Right lobe of liver (tissue), 4 donors: ENCODE measurements at regions not wholly inside any gene's neighbourhood (a gene's known extent, or its start where the extent isn't known, plus 50 kb on each side); places are given as distances from the start of the nearest gene placed in this dataset.

Experiments
- POLR2A ChIP-seq: fragments of 450-650 bp; IDR thresholded peaks from one replicate; pipeline ENCODE4 v1.6.1; 2017; ENCODE audit warnings: antibody characterized with exemption, mild to moderate bottlenecking
- TF ChIP-seq, protein P1 (sequence below), 4 donors: fragments of 200-600 bp in 3 of 4; fragments of 450-650 bp in 1 of 4; IDR thresholded peaks; one replicate each; pipeline versions ENCODE4 v1.5.1 to v1.8.0; 2016 to 2022; ENCODE audit warnings: antibody characterized with exemption in 4 of 4, mild to moderate bottlenecking in 2 of 4
- donor health status: DM: no; HTN: no; CAD: no.
- donor health status: DM: no; HTN: no; CAD: no.
- donor health status: DM: no; HTN: yes; CAD: no.

GRCh38 chr18:26772691-26773090 is 92.8 kb downstream of the AQP4 start:
- TF ChIP-seq, protein P1, sequence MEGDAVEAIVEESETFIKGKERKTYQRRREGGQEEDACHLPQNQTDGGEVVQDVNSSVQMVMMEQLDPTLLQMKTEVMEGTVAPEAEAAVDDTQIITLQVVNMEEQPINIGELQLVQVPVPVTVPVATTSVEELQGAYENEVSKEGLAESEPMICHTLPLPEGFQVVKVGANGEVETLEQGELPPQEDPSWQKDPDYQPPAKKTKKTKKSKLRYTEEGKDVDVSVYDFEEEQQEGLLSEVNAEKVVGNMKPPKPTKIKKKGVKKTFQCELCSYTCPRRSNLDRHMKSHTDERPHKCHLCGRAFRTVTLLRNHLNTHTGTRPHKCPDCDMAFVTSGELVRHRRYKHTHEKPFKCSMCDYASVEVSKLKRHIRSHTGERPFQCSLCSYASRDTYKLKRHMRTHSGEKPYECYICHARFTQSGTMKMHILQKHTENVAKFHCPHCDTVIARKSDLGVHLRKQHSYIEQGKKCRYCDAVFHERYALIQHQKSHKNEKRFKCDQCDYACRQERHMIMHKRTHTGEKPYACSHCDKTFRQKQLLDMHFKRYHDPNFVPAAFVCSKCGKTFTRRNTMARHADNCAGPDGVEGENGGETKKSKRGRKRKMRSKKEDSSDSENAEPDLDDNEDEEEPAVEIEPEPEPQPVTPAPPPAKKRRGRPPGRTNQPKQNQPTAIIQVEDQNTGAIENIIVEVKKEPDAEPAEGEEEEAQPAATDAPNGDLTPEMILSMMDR (IDR thresholded peaks at IDR 0.05) = no peak
- no peak for TF ChIP-seq POLR2A
